Peyer's patch (tissue), 4 donors: ENCODE measurements at regions not wholly inside any gene's neighbourhood (a gene's known extent, or its start where the extent isn't known, plus 50 kb on each side); places are given as distances from the start of the nearest gene placed in this dataset.

Source experiments
- CTCF ChIP-seq, 6 experiments: fragments of 450-650 bp in 4 of 6; fragments of 200-600 bp in 2 of 6; sonication (generic) in 1 of 6; IDR thresholded peaks; one replicate each; pipeline ENCODE4 v1.5.1; 2017 to 2019; ENCODE audit warnings: antibody characterized with exemption in 6 of 6, mild to moderate bottlenecking in 3 of 6, moderate library complexity in 1 of 6
- POLR2A ChIP-seq, 2 donors: fragments of 450-650 bp; IDR thresholded peaks; one replicate each; pipeline ENCODE4 v1.5.1; 2017; ENCODE audit warnings: antibody characterized with exemption in 2 of 2, mild to moderate bottlenecking in 2 of 2, moderate library complexity in 2 of 2

DNA sequence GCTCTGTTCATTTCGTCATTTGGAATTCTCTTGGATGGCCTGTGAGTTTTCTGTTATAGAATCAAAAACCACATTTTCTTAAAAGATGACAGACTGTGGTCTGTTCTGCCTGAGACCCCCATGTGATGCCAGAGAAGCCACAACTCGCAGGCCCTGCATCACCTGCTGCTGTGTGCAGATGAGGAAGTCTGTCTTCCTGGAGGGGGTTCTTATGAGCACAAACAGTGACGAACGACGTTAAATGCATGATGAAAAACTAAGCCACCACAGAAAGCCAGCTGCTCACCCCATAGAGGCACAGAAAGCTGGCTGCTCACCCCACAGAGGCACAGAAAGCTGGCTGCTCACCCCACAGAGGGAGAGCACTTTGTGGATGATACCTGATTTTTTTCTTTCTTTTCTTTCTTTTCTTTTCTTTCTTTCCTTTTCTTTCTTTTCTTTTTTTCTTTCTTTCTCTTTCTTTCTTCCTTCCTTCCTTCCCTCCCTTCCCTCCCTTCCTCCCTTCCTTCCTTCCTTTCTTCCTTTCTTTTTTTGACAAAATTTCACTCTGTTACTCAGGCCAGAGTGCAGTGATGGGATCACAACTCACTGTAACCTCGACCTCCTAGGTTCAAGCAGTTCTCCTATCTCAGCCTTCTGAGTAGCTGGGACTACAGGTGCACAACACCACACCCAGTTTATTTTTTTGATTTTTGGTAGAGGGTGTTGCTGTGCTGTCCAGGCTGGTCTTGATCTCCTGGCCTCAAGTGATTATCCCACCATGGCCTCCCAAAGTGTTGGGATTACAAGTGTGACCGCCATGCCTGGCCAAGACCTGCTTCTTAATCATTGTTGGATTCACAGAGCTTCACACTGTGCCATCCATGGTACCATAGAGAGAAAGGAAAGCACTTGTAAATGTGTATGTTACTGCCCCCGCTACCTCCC lies 1191.4 kb downstream of the UQCRFS1 start:
- TF ChIP-seq CTCF (IDR thresholded peaks at IDR 0.05) (no peak), POLR2A (IDR thresholded peaks at IDR 0.05) (no peak)
